ENCODE measurements at regions not wholly inside any gene's neighbourhood (a gene's known extent, or its start where the extent isn't known, plus 50 kb on each side); places are given as distances from the start of the nearest gene placed in this dataset.

DNA sequence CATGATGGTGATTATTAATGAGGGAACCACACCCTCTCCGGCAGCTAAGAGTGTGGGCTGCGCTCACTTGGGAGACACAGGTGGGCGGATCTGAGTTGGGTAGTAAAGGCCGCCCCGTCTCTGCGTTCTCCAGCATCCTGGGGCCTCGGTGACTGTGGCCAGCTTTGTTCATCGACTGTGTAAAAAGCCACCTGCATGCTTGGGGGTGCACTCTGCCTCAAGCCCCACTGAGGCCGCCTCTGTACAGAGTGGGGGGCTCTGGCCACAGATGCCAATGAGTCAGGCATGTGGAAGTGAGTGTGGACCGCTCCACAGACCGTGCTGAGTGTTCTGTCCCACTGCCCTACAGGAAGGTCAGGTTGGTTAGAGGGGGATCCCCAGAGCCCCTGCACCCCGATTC, 192.7 kb downstream of the SHANK2 start:
- H3K36me3 ChIP-seq (ENCODE audit: control insufficient read depth, insufficient read depth, low read length), result no peaks in the 10 kb centered on the region
- no peak overlapping the region for H3K4me3 ChIP-seq (ENCODE audit: low read length)
- intact Hi-C loops (cut with micrococcal nuclease), result no loop called here
- no peak overlapping the region for H3K27ac Mint-ChIP-seq
- peaks cover 0 to 1% of the 10 kb centered on the region in 2 donors for H3K4me1 Mint-ChIP-seq
- no peaks in the 10 kb centered on the region for H3K9me3 ChIP-seq (ENCODE audit: control insufficient read depth, insufficient read depth, low read length)
- H3K27me3 Mint-ChIP-seq (ENCODE audit: low read depth in 2 of 2), result peaks cover 9 to 23% of the 10 kb centered on the region in 2 donors
- H3K9me3 Mint-ChIP-seq, result no peaks in the 10 kb centered on the region
- DNase-seq (no peak), ATAC-seq (no peak)
- H3K27ac ChIP-seq (ENCODE audit: low read length), result no peak overlapping the region
- H3K4me3 Mint-ChIP-seq, result no peak overlapping the region
- H3K27me3 ChIP-seq (ENCODE audit: control insufficient read depth, insufficient read depth, low read length), result peaks cover 2% of the 10 kb centered on the region
- H3K4me1 ChIP-seq (ENCODE audit: control insufficient read depth, insufficient read depth, low read length), result no peaks in the 10 kb centered on the region
- TF ChIP-seq, protein P1, sequence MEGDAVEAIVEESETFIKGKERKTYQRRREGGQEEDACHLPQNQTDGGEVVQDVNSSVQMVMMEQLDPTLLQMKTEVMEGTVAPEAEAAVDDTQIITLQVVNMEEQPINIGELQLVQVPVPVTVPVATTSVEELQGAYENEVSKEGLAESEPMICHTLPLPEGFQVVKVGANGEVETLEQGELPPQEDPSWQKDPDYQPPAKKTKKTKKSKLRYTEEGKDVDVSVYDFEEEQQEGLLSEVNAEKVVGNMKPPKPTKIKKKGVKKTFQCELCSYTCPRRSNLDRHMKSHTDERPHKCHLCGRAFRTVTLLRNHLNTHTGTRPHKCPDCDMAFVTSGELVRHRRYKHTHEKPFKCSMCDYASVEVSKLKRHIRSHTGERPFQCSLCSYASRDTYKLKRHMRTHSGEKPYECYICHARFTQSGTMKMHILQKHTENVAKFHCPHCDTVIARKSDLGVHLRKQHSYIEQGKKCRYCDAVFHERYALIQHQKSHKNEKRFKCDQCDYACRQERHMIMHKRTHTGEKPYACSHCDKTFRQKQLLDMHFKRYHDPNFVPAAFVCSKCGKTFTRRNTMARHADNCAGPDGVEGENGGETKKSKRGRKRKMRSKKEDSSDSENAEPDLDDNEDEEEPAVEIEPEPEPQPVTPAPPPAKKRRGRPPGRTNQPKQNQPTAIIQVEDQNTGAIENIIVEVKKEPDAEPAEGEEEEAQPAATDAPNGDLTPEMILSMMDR (IDR thresholded peaks at IDR 0.05), result no peak
- no peaks in the 10 kb centered on the region for H3K36me3 Mint-ChIP-seq
- 90% methylated on average over 12 of the region's 12 CpGs for WGBS (ENCODE audit: insufficient coverage)

DNA sequence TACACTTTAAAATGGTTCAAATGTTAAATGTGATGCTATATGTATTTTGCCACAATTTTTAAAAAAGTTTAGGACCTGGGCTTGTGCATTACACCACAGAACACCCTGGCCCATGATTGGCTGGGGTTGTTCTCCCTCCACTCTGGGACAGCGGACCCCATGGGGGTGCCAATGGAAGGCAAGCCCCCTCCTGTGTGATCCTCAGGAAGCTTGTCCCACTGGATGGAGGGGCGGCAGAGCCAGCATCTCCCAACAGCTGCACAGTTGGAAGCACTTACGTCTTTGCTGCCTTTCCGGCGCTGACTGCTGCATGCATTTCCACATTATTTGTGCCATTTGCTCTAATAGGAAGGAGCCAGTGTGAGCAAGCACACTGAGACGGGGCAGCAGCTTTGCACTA, 196.5 kb downstream of the SHANK2 start:
- no peaks in the 10 kb centered on the region for H3K36me3 ChIP-seq (ENCODE audit: control insufficient read depth, insufficient read depth, low read length)
- no peaks in the 10 kb centered on the region for H3K27me3 ChIP-seq (ENCODE audit: control insufficient read depth, insufficient read depth, low read length)
- Mint-ChIP-seq H3K36me3 (no peaks in the 10 kb centered on the region), H3K27me3 (ENCODE audit: low read depth in 2 of 2) (peaks cover 0 to 3% of the 10 kb centered on the region in 2 donors), H3K4me3 (no peak overlapping the region), H3K27ac (no peak overlapping the region), H3K9me3 (no peaks in the 10 kb centered on the region), H3K4me1 (no peaks in the 10 kb centered on the region)
- no peak for ATAC-seq
- H3K4me1 ChIP-seq (ENCODE audit: control insufficient read depth, insufficient read depth, low read length), result no peaks in the 10 kb centered on the region
- no peak overlapping the region for H3K4me3 ChIP-seq (ENCODE audit: low read length)
- H3K27ac ChIP-seq (ENCODE audit: low read length), result no peak overlapping the region
- DNase-seq, result no peak
- 82% methylated on average over 6 of the region's 6 CpGs for WGBS (ENCODE audit: insufficient coverage)
- intact Hi-C loops (cut with micrococcal nuclease), result no loop called here
- H3K9me3 ChIP-seq (ENCODE audit: control insufficient read depth, insufficient read depth, low read length), result no peaks in the 10 kb centered on the region
- TF ChIP-seq, protein P1 (IDR thresholded peaks at IDR 0.05), result no peak

Measured in natural killer cell (primary cell).